ENCODE measurements at regions not wholly inside any gene's neighbourhood (a gene's known extent, or its start where the extent isn't known, plus 50 kb on each side); places are given as distances from the start of the nearest gene placed in this dataset.

- no peak for TF ChIP-seq CTCF (IDR thresholded peaks at IDR 0.05)
- H3K4me1 ChIP-seq: no peaks in the 10 kb centered on the region
- intact Hi-C loops (cut with DNase I): no loop called here
- ATAC-seq (no peak), DNase-seq (no peak)
- H3K4me3 ChIP-seq: no peak overlapping the region
- no peaks in the 10 kb centered on the region for H3K27me3 ChIP-seq (ENCODE audit: low read depth)
- no peak overlapping the region for H3K27ac ChIP-seq
- no peaks in the 10 kb centered on the region for H3K36me3 ChIP-seq
- no peaks in the 10 kb centered on the region for H3K9me3 ChIP-seq
Observed at GRCh38 chr6:135118134-135118730, 62.9 kb upstream of the MYB start.

- no peaks in the 10 kb centered on the region for H3K9me3 ChIP-seq
- DNase-seq: no peak
- no peak for ATAC-seq
- H3K4me3 ChIP-seq: no peak overlapping the region
- no peaks in the 10 kb centered on the region for H3K27me3 ChIP-seq (ENCODE audit: low read depth)
- H3K4me1 ChIP-seq: no peaks in the 10 kb centered on the region
- intact Hi-C loops (cut with DNase I): no loop called here
- no peaks in the 10 kb centered on the region for H3K36me3 ChIP-seq
- H3K27ac ChIP-seq: no peak overlapping the region
- no peak for TF ChIP-seq CTCF (IDR thresholded peaks at IDR 0.05)
Observed at GRCh38 chr6:135117413-135117968, 62.9 kb upstream of the HBS1L start.

GRCh38 chr6:135116571-135116970 lies 61.9 kb upstream of the HBS1L start:
- no peak for TF ChIP-seq CTCF (IDR thresholded peaks at IDR 0.05)
- H3K4me3 ChIP-seq: no peak overlapping the region
- no peaks in the 10 kb centered on the region for H3K27me3 ChIP-seq (ENCODE audit: low read depth)
- no peak for DNase-seq
- no peaks in the 10 kb centered on the region for H3K9me3 ChIP-seq
- ATAC-seq: no peak
- intact Hi-C loops (cut with DNase I): no loop called here
- H3K27ac ChIP-seq: no peak overlapping the region
- H3K4me1 ChIP-seq: no peaks in the 10 kb centered on the region
- no peaks in the 10 kb centered on the region for H3K36me3 ChIP-seq

- Histone ChIP-seq H3K27me3 (ENCODE audit: low read depth) (no peaks in the 10 kb centered on the region), H3K9me3 (no peaks in the 10 kb centered on the region), H3K36me3 (no peaks in the 10 kb centered on the region), H3K27ac (no peak overlapping the region), H3K4me3 (no peak overlapping the region), H3K4me1 (no peaks in the 10 kb centered on the region)
- DNase-seq (no peak), ATAC-seq (no peak)
- TF ChIP-seq CTCF (IDR thresholded peaks at IDR 0.05): no peak
- intact Hi-C loops (cut with DNase I): no loop called here
Observed at GRCh38 chr6:135115834-135116233, 61.2 kb upstream of the HBS1L start.

GRCh38 chr6:135115411-135115810 lies 60.8 kb upstream of the HBS1L start:
- no peak for TF ChIP-seq CTCF (IDR thresholded peaks at IDR 0.05)
- no peaks in the 10 kb centered on the region for H3K9me3 ChIP-seq
- ATAC-seq: no peak
- intact Hi-C loops (cut with DNase I): no loop called here
- no peak overlapping the region for H3K4me3 ChIP-seq
- H3K27ac ChIP-seq: no peak overlapping the region
- H3K27me3 ChIP-seq (ENCODE audit: low read depth): no peaks in the 10 kb centered on the region
- DNase-seq: no peak
- H3K36me3 ChIP-seq: no peaks in the 10 kb centered on the region
- no peaks in the 10 kb centered on the region for H3K4me1 ChIP-seq

All from lower lobe of right lung (tissue), 2 donors.